NT2/D1 (cell line): ENCODE measurements at regions not wholly inside any gene's neighbourhood (a gene's known extent, or its start where the extent isn't known, plus 50 kb on each side); places are given as distances from the start of the nearest gene placed in this dataset.

Source experiments
- DNase-seq: peaks from one replicate; pipeline ENCODE4 v3.0.0-alpha.2; 2011; ENCODE audit warnings: low read depth, low spot score
- H3K27me3 ChIP-seq: 2 replicates; pipeline ENCODE4 v1.6.0; 2011; ENCODE audit warnings: mild to moderate bottlenecking; ENCODE audit not compliant: insufficient read length, insufficient read depth
- H3K36me3 ChIP-seq: 2 replicates; pipeline ENCODE4 v1.6.1; 2011; ENCODE audit warnings: mild to moderate bottlenecking, low read length, mixed read lengths; ENCODE audit not compliant: insufficient read depth, insufficient read length
- H3K4me1 ChIP-seq: 2 replicates; pipeline ENCODE4 v1.5.1; 2011; ENCODE audit not compliant: insufficient read depth, insufficient read length
- H3K4me3 ChIP-seq: 2 replicates; pipeline ENCODE4 v1.5.1; 2011; ENCODE audit warnings: low read depth; ENCODE audit not compliant: insufficient read length
- H3K9ac ChIP-seq: 2 replicates; pipeline ENCODE4 v1.6.0; 2011; ENCODE audit warnings: low read depth; ENCODE audit not compliant: insufficient read length
- H3K9me3 ChIP-seq: 2 replicates; pipeline ENCODE4 v1.5.1; 2011; ENCODE audit warnings: mild to moderate bottlenecking, low read length; ENCODE audit not compliant: insufficient read depth
- SUZ12 ChIP-seq: IDR thresholded peaks from 2 replicates; pipeline ENCODE4 v1.6.1; 2011; ENCODE audit not compliant: insufficient read length, insufficient read depth; ENCODE audit errors: extremely low read depth
- YY1 ChIP-seq: IDR thresholded peaks from 2 replicates; pipeline ENCODE4 v1.6.1; 2011; ENCODE audit not compliant: insufficient read length, insufficient read depth
- ZNF274 ChIP-seq: IDR thresholded peaks from 2 replicates; pipeline ENCODE4 v1.6.1; 2011; ENCODE audit warnings: mild to moderate bottlenecking, low read depth, low read length

GRCh38 chrY:14248878-14249576 lies 193.0 kb downstream of the VCY1B start:
- DNase-seq, result no peak
- H3K4me1 ChIP-seq, result no peaks in the 10 kb centered on the region
- no peak overlapping the region for H3K9ac ChIP-seq
- H3K27me3 ChIP-seq, result no peaks in the 10 kb centered on the region
- H3K4me3 ChIP-seq, result no peak overlapping the region
- no peaks in the 10 kb centered on the region for H3K9me3 ChIP-seq
- no peak for TF ChIP-seq SUZ12
- TF ChIP-seq YY1, result no peak
- TF ChIP-seq ZNF274, result no peak
- no peaks in the 10 kb centered on the region for H3K36me3 ChIP-seq

GRCh38 chrY:14255965-14256816 lies 200.2 kb downstream of the VCY1B start:
- no peaks in the 10 kb centered on the region for H3K36me3 ChIP-seq
- no peak for TF ChIP-seq SUZ12
- TF ChIP-seq ZNF274, result no peak
- no peak for TF ChIP-seq YY1
- DNase-seq, result no peak
- no peaks in the 10 kb centered on the region for H3K27me3 ChIP-seq
- H3K4me1 ChIP-seq, result no peaks in the 10 kb centered on the region
- no peaks in the 10 kb centered on the region for H3K9me3 ChIP-seq
- H3K9ac ChIP-seq, result no peak overlapping the region
- no peak overlapping the region for H3K4me3 ChIP-seq

GRCh38 chrY:14256817-14257168 lies 200.8 kb downstream of the VCY1B start:
- H3K4me3 ChIP-seq, result no peak overlapping the region
- DNase-seq, result no peak

GRCh38 chrY:14277029-14277428 lies 221.0 kb downstream of the VCY1B start:
- H3K9ac ChIP-seq, result no peak overlapping the region
- DNase-seq, result no peak
- no peaks in the 10 kb centered on the region for H3K27me3 ChIP-seq
- no peaks in the 10 kb centered on the region for H3K4me1 ChIP-seq
- no peaks in the 10 kb centered on the region for H3K36me3 ChIP-seq
- H3K4me3 ChIP-seq, result no peak overlapping the region
- TF ChIP-seq YY1 (no peak), ZNF274 (no peak), SUZ12 (no peak)
- H3K9me3 ChIP-seq, result no peaks in the 10 kb centered on the region

More at GRCh38 chrY:14256817-14257168, 200.8 kb downstream of the VCY1B start:
- H3K27me3 ChIP-seq, result no peaks in the 10 kb centered on the region
- no peak for TF ChIP-seq SUZ12
- H3K36me3 ChIP-seq, result no peaks in the 10 kb centered on the region
- no peak overlapping the region for H3K9ac ChIP-seq
- no peaks in the 10 kb centered on the region for H3K9me3 ChIP-seq
- no peaks in the 10 kb centered on the region for H3K4me1 ChIP-seq

- TF ChIP-seq YY1 (no peak), SUZ12 (no peak), ZNF274 (no peak)
- H3K9ac ChIP-seq, result no peak overlapping the region
- no peak overlapping the region for H3K4me3 ChIP-seq
- H3K36me3 ChIP-seq, result no peaks in the 10 kb centered on the region
- no peak for DNase-seq
- H3K4me1 ChIP-seq, result no peaks in the 10 kb centered on the region
- H3K9me3 ChIP-seq, result no peaks in the 10 kb centered on the region
- H3K27me3 ChIP-seq, result no peaks in the 10 kb centered on the region
Observed at GRCh38 chrY:14290656-14291375, 233.5 kb upstream of the NLGN4Y start.

GRCh38 chrY:14292382-14292781 lies 231.9 kb upstream of the NLGN4Y start:
- no peaks in the 10 kb centered on the region for H3K27me3 ChIP-seq
- no peaks in the 10 kb centered on the region for H3K4me1 ChIP-seq
- TF ChIP-seq YY1 (no peak), SUZ12 (no peak), ZNF274 (no peak)
- no peak overlapping the region for H3K4me3 ChIP-seq
- H3K9me3 ChIP-seq, result no peaks in the 10 kb centered on the region
- DNase-seq, result no peak
- H3K9ac ChIP-seq, result no peak overlapping the region
- H3K36me3 ChIP-seq, result no peaks in the 10 kb centered on the region

- TF ChIP-seq ZNF274 (no peak), SUZ12 (no peak)
- H3K9me3 ChIP-seq, result no peaks in the 10 kb centered on the region
- no peak overlapping the region for H3K4me3 ChIP-seq
- no peak overlapping the region for H3K9ac ChIP-seq
- no peaks in the 10 kb centered on the region for H3K36me3 ChIP-seq
- DNase-seq, result no peak
- no peaks in the 10 kb centered on the region for H3K27me3 ChIP-seq
- H3K4me1 ChIP-seq, result no peaks in the 10 kb centered on the region
Observed at GRCh38 chrY:14300775-14301174, 223.6 kb upstream of the NLGN4Y start.
